LoVo (cell line): ENCODE measurements at regions not wholly inside any gene's neighbourhood (a gene's known extent, or its start where the extent isn't known, plus 50 kb on each side); places are given as distances from the start of the nearest gene placed in this dataset.

Source experiments
- DNase-seq: peaks from one replicate; pipeline ENCODE4 v3.0.0-alpha.2; 2016; ENCODE audit warnings: low spot score

- DNase-seq, result no peak
Measured at GRCh38 chr6:66796987-66797386, 1090.0 kb upstream of the EYS start.

GRCh38 chr6:66788579-66788978 lies 1081.6 kb upstream of the EYS start:
- no peak for DNase-seq

GRCh38 chr6:66772800-66773199 lies 1065.8 kb upstream of the EYS start:
- DNase-seq, result no peak

GRCh38 chr6:66771626-66772025 lies 1064.6 kb upstream of the EYS start:
- DNase-seq, result no peak

GRCh38 chr6:66751630-66752029 lies 1044.6 kb upstream of the EYS start:
- no peak for DNase-seq

GRCh38 chr6:66740346-66740745 lies 1033.3 kb upstream of the EYS start:
- no peak for DNase-seq

GRCh38 chr6:66735106-66735890 lies 1028.3 kb upstream of the EYS start:
- no peak for DNase-seq

GRCh38 chr6:66731310-66731709 lies 1024.3 kb upstream of the EYS start:
- DNase-seq, result no peak

GRCh38 chr6:66725670-66726069 lies 1018.6 kb upstream of the EYS start:
- no peak for DNase-seq

- no peak for DNase-seq
Measured at GRCh38 chr6:66717801-66718200, 1010.8 kb upstream of the EYS start.

GRCh38 chr6:66699385-66699784 lies 992.4 kb upstream of the EYS start:
- DNase-seq, result no peak

- DNase-seq, result no peak
Measured at GRCh38 chr6:66689608-66690007, 982.6 kb upstream of the EYS start.

- no peak for DNase-seq
Measured at GRCh38 chr6:66687611-66688140, 980.6 kb upstream of the EYS start.

- DNase-seq, result no peak
Measured at GRCh38 chr6:66675906-66676305, 968.9 kb upstream of the EYS start.

- DNase-seq, result no peak
Measured at GRCh38 chr6:66664112-66664511, 957.1 kb upstream of the EYS start.

- DNase-seq, result no peak
Measured at GRCh38 chr6:66662721-66663507, 955.9 kb upstream of the EYS start.

- peak; percentile 6 for DNase-seq
Measured at GRCh38 chr6:66662196-66662595, 955.2 kb upstream of the EYS start.

GRCh38 chr6:66655420-66655819 lies 948.4 kb upstream of the EYS start:
- no peak for DNase-seq

- no peak for DNase-seq
Measured at GRCh38 chr6:66638518-66638917, 931.5 kb upstream of the EYS start.

GRCh38 chr6:66638099-66638498 lies 931.1 kb upstream of the EYS start:
- DNase-seq, result peak; percentile 18

- DNase-seq, result no peak
Measured at GRCh38 chr6:66628917-66629316, 921.9 kb upstream of the EYS start.

GRCh38 chr6:66623050-66623449 lies 916.0 kb upstream of the EYS start:
- no peak for DNase-seq

- no peak for DNase-seq
Measured at GRCh38 chr6:66605971-66606370, 898.9 kb upstream of the EYS start.
